ENCODE measurements at regions not wholly inside any gene's neighbourhood (a gene's known extent, or its start where the extent isn't known, plus 50 kb on each side); places are given as distances from the start of the nearest gene placed in this dataset.

DNA sequence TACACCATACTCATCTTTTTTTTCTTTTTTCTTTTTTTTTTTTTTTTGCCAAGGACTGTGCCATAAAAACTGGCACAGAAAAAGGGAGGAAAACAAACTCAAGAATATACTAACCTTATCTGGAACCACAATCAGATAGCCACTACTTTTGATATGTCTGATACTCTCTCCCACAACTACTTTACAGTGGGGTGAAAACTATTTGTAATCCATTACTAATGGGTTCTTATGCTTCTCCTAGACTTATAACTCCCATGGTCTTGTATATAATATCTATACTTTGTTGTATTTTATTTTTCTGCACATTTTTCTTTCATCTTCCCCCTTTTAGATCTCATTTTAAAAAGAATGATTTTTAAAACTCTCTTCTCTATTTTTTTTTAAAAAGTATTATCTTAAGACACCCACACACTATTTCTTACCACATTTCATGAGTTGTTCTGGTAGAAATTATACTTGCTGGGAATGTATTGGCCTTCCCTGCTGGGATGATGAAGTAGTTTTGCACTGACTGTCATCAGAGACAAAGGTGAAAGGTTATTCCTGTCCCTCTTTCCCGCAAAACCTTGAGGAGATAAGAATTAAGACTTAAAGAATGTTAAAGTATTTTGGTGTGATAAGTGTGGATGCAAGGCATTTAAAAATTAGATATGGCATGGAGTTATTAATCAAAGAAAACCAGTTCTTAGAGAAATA is 146.7 kb upstream of the KLF12 start (continued):
- TF ChIP-seq, protein P1, sequence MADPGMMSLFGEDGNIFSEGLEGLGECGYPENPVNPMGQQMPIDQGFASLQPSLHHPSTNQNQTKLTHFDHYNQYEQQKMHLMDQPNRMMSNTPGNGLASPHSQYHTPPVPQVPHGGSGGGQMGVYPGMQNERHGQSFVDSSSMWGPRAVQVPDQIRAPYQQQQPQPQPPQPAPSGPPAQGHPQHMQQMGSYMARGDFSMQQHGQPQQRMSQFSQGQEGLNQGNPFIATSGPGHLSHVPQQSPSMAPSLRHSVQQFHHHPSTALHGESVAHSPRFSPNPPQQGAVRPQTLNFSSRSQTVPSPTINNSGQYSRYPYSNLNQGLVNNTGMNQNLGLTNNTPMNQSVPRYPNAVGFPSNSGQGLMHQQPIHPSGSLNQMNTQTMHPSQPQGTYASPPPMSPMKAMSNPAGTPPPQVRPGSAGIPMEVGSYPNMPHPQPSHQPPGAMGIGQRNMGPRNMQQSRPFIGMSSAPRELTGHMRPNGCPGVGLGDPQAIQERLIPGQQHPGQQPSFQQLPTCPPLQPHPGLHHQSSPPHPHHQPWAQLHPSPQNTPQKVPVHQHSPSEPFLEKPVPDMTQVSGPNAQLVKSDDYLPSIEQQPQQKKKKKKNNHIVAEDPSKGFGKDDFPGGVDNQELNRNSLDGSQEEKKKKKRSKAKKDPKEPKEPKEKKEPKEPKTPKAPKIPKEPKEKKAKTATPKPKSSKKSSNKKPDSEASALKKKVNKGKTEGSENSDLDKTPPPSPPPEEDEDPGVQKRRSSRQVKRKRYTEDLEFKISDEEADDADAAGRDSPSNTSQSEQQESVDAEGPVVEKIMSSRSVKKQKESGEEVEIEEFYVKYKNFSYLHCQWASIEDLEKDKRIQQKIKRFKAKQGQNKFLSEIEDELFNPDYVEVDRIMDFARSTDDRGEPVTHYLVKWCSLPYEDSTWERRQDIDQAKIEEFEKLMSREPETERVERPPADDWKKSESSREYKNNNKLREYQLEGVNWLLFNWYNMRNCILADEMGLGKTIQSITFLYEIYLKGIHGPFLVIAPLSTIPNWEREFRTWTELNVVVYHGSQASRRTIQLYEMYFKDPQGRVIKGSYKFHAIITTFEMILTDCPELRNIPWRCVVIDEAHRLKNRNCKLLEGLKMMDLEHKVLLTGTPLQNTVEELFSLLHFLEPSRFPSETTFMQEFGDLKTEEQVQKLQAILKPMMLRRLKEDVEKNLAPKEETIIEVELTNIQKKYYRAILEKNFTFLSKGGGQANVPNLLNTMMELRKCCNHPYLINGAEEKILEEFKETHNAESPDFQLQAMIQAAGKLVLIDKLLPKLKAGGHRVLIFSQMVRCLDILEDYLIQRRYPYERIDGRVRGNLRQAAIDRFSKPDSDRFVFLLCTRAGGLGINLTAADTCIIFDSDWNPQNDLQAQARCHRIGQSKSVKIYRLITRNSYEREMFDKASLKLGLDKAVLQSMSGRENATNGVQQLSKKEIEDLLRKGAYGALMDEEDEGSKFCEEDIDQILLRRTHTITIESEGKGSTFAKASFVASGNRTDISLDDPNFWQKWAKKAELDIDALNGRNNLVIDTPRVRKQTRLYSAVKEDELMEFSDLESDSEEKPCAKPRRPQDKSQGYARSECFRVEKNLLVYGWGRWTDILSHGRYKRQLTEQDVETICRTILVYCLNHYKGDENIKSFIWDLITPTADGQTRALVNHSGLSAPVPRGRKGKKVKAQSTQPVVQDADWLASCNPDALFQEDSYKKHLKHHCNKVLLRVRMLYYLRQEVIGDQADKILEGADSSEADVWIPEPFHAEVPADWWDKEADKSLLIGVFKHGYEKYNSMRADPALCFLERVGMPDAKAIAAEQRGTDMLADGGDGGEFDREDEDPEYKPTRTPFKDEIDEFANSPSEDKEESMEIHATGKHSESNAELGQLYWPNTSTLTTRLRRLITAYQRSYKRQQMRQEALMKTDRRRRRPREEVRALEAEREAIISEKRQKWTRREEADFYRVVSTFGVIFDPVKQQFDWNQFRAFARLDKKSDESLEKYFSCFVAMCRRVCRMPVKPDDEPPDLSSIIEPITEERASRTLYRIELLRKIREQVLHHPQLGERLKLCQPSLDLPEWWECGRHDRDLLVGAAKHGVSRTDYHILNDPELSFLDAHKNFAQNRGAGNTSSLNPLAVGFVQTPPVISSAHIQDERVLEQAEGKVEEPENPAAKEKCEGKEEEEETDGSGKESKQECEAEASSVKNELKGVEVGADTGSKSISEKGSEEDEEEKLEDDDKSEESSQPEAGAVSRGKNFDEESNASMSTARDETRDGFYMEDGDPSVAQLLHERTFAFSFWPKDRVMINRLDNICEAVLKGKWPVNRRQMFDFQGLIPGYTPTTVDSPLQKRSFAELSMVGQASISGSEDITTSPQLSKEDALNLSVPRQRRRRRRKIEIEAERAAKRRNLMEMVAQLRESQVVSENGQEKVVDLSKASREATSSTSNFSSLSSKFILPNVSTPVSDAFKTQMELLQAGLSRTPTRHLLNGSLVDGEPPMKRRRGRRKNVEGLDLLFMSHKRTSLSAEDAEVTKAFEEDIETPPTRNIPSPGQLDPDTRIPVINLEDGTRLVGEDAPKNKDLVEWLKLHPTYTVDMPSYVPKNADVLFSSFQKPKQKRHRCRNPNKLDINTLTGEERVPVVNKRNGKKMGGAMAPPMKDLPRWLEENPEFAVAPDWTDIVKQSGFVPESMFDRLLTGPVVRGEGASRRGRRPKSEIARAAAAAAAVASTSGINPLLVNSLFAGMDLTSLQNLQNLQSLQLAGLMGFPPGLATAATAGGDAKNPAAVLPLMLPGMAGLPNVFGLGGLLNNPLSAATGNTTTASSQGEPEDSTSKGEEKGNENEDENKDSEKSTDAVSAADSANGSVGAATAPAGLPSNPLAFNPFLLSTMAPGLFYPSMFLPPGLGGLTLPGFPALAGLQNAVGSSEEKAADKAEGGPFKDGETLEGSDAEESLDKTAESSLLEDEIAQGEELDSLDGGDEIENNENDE (IDR thresholded peaks at IDR 0.05; ENCODE audit: insufficient replicate concordance, low read length) = no peak
